GM12891 (cell line): ENCODE measurements at regions not wholly inside any gene's neighbourhood (a gene's known extent, or its start where the extent isn't known, plus 50 kb on each side); places are given as distances from the start of the nearest gene placed in this dataset.

Experiments
- PAX5 ChIP-seq: IDR thresholded peaks from 2 replicates; pipeline ENCODE4 v1.6.1; 2011; ENCODE audit warnings: low read length, moderate library complexity, mild to moderate bottlenecking; ENCODE audit not compliant: insufficient read depth, severe bottlenecking
- POLR2A ChIP-seq: IDR thresholded peaks from 2 replicates; pipeline ENCODE4 v1.6.1; 2011; ENCODE audit warnings: low read depth, low read length, control low read depth
- POLR2AphosphoS5 ChIP-seq: IDR thresholded peaks from 2 replicates; pipeline ENCODE4 v1.6.1; 2011; ENCODE audit warnings: low read depth, low read length, control low read depth
- SPI1 ChIP-seq: IDR thresholded peaks from 2 replicates; pipeline ENCODE4 v1.6.1; 2011; ENCODE audit warnings: low read depth, low read length, control low read depth
- TAF1 ChIP-seq: IDR thresholded peaks from 2 replicates; pipeline ENCODE4 v1.6.1; 2011; ENCODE audit warnings: low read depth, low read length, control low read depth

- no peak for TF ChIP-seq POLR2A
- no peak for TF ChIP-seq TAF1
- no peak for TF ChIP-seq POLR2AphosphoS5
- no peak for TF ChIP-seq SPI1
- no peak for TF ChIP-seq PAX5
Observed at GRCh38 chr1:5364591-5364990, 627.6 kb downstream of the NPHP4 start.
